HEK293T (cell line): ENCODE measurements at regions not wholly inside any gene's neighbourhood (a gene's known extent, or its start where the extent isn't known, plus 50 kb on each side); places are given as distances from the start of the nearest gene placed in this dataset.

Experiments
- CTCF ChIA-PET: fragments of 350-600 bp; formaldehyde crosslinking; extraction: SDS; loops from one replicate; lab custom pipeline; 2021; ENCODE audit warnings: antibody characterized with exemption, inconsistent platforms; lab: Yijun Ruan, JAX
- POLR2A ChIA-PET: fragments of 350-600 bp; formaldehyde crosslinking; extraction: SDS; loops from one replicate; lab custom pipeline; 2020; ENCODE audit warnings: antibody characterized with exemption, inconsistent platforms; lab: Yijun Ruan, JAX
- DNase-seq: peaks from one replicate; pipeline ENCODE4 v3.0.0; 2012; ENCODE audit warnings: mixed read lengths; ENCODE audit errors: extremely low spot score
- ARNT ChIP-seq: fragments of 450-650 bp; IDR thresholded peaks from 2 replicates; pipeline ENCODE4 v1.6.1; 2017; ENCODE audit warnings: mild to moderate bottlenecking
- BHLHE40 ChIP-seq: fragments of 450-650 bp; IDR thresholded peaks from 2 replicates; pipeline ENCODE4 v1.6.1; 2016; ENCODE audit warnings: mild to moderate bottlenecking, moderate library complexity, borderline replicate concordance
- CTBP1 ChIP-seq: fragments of 450-650 bp; IDR thresholded peaks from 2 replicates; pipeline ENCODE4 v1.6.1; 2016; ENCODE audit warnings: borderline replicate concordance
- ELF4 ChIP-seq: fragments of 450-650 bp; IDR thresholded peaks from 2 replicates; pipeline ENCODE4 v1.6.1; 2017; ENCODE audit warnings: antibody characterized with exemption
- FOXA1 ChIP-seq: fragments of 450-650 bp; IDR thresholded peaks from 2 replicates; pipeline ENCODE4 v1.6.1; 2016; ENCODE audit warnings: mild to moderate bottlenecking
- FOXK2 ChIP-seq: fragments of 450-650 bp; IDR thresholded peaks from 2 replicates; pipeline ENCODE4 v1.6.1; 2016; ENCODE audit warnings: mild to moderate bottlenecking
- FOXM1 ChIP-seq: fragments of 450-650 bp; IDR thresholded peaks from 2 replicates; pipeline ENCODE4 v1.6.1; 2017; ENCODE audit warnings: mild to moderate bottlenecking, borderline replicate concordance
- HDGF ChIP-seq: fragments of 450-650 bp; IDR thresholded peaks from 2 replicates; pipeline ENCODE4 v1.6.1; 2017; ENCODE audit warnings: antibody characterized with exemption, borderline replicate concordance
- L3MBTL2 ChIP-seq: fragments of 450-650 bp; conservative IDR thresholded peaks from 2 replicates; pipeline ENCODE4 v1.6.1; 2016; ENCODE audit warnings: mild to moderate bottlenecking
- LEF1 ChIP-seq: fragments of 450-650 bp; IDR thresholded peaks from 2 replicates; pipeline ENCODE4 v1.6.1; 2017; ENCODE audit warnings: mild to moderate bottlenecking, borderline replicate concordance
- NFRKB ChIP-seq: fragments of 450-650 bp; IDR thresholded peaks from 2 replicates; pipeline ENCODE4 v1.6.1; 2016; ENCODE audit warnings: mild to moderate bottlenecking, moderate library complexity
- SP1 ChIP-seq: fragments of 450-650 bp; IDR thresholded peaks from 2 replicates; pipeline ENCODE4 v1.6.1; 2017
- SUZ12 ChIP-seq: fragments of 450-650 bp; IDR thresholded peaks from 2 replicates; pipeline ENCODE4 v1.6.1; 2016; ENCODE audit warnings: mild to moderate bottlenecking
- TARDBP ChIP-seq: fragments of 450-650 bp; IDR thresholded peaks from 2 replicates; pipeline ENCODE4 v1.6.1; 2016
- ZNF384 ChIP-seq: fragments of 450-650 bp; IDR thresholded peaks from 2 replicates; pipeline ENCODE4 v1.6.1; 2016
- TF ChIP-seq, protein P1 (sequence below): fragments of 450-650 bp; IDR thresholded peaks from 2 replicates; pipeline ENCODE4 v1.6.1; 2016

DNA sequence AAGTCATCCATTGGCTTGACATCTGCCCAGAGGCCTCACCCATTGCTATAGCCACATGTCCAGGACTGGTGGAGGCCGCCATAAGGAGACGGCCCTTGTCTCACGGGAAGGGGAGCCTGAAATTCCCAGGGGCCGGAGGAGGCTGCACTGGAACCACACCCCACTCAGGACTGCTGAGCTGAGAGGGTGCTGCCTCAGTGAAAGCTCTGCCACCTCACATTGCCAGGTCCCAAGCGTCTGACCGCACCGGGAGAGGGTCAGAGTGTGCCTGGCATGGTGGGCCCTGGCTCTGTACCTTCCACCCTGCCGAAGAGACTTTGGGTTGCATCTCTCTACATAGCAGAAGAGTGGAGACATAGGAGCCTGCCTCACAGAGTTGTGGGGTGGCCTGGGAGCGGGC is 134.1 kb upstream of the GLI2 start:
- ChIA-PET POLR2A (no interaction called here), CTCF (no interaction called here)
- DNase-seq, result no peak
- no peak for TF ChIP-seq FOXA1
- TF ChIP-seq CTBP1, result no peak
- TF ChIP-seq, protein P1, sequence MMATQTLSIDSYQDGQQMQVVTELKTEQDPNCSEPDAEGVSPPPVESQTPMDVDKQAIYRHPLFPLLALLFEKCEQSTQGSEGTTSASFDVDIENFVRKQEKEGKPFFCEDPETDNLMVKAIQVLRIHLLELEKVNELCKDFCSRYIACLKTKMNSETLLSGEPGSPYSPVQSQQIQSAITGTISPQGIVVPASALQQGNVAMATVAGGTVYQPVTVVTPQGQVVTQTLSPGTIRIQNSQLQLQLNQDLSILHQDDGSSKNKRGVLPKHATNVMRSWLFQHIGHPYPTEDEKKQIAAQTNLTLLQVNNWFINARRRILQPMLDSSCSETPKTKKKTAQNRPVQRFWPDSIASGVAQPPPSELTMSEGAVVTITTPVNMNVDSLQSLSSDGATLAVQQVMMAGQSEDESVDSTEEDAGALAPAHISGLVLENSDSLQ, result no peak
- TF ChIP-seq ARNT, result no peak
- no peak for TF ChIP-seq SP1
- no peak for TF ChIP-seq HDGF
- TF ChIP-seq SUZ12, result no peak
- no peak for TF ChIP-seq LEF1
- no peak for TF ChIP-seq TARDBP
- TF ChIP-seq FOXK2, result no peak
- TF ChIP-seq ELF4, result no peak
- no peak for TF ChIP-seq BHLHE40
- no peak for TF ChIP-seq NFRKB
- TF ChIP-seq FOXM1, result no peak
- no peak for TF ChIP-seq ZNF384
- no peak for TF ChIP-seq L3MBTL2

DNA sequence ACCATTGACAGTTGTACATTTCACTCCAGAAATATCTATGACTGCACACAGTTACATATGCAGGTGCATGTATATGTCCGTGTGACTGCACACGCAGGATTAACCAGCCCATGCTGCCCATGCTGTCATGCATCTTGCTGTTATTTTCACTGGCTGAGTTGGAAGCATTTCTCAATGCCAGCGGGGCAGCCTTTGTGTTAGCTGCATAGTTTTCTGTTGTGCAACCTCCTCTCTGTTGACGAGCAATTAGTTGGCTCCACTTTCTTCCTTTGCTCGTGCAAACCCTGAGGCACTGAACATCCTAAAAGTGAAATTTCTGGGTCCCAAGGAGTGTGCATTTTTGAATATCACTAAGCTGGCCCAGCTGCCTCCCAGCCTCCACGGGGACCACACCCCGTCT is 133.4 kb upstream of the GLI2 start:
- no peak for TF ChIP-seq SUZ12
- TF ChIP-seq, protein P1, result no peak
- no peak for TF ChIP-seq ZNF384
- no peak for TF ChIP-seq ARNT
- TF ChIP-seq CTBP1, result no peak
- TF ChIP-seq TARDBP, result no peak
- TF ChIP-seq NFRKB, result no peak
- no peak for TF ChIP-seq L3MBTL2
- TF ChIP-seq SP1, result no peak
- TF ChIP-seq FOXM1, result no peak
- no peak for TF ChIP-seq BHLHE40
- no peak for TF ChIP-seq LEF1
- TF ChIP-seq HDGF, result no peak
- TF ChIP-seq ELF4, result no peak
- no peak for TF ChIP-seq FOXA1
- no peak for TF ChIP-seq FOXK2
- DNase-seq, result no peak
- POLR2A ChIA-PET, result no interaction called here
- CTCF ChIA-PET, result no interaction called here

GRCh38 chr2:120604767-120605166 is 130.9 kb upstream of the GLI2 start:
- DNase-seq, result no peak
- CTCF ChIA-PET, result no interaction called here
- TF ChIP-seq ZNF384 (no peak), BHLHE40 (no peak), HDGF (no peak), FOXK2 (no peak), ARNT (no peak), FOXM1 (no peak), LEF1 (no peak), CTBP1 (no peak), NFRKB (no peak)
- POLR2A ChIA-PET, result no interaction called here

DNA sequence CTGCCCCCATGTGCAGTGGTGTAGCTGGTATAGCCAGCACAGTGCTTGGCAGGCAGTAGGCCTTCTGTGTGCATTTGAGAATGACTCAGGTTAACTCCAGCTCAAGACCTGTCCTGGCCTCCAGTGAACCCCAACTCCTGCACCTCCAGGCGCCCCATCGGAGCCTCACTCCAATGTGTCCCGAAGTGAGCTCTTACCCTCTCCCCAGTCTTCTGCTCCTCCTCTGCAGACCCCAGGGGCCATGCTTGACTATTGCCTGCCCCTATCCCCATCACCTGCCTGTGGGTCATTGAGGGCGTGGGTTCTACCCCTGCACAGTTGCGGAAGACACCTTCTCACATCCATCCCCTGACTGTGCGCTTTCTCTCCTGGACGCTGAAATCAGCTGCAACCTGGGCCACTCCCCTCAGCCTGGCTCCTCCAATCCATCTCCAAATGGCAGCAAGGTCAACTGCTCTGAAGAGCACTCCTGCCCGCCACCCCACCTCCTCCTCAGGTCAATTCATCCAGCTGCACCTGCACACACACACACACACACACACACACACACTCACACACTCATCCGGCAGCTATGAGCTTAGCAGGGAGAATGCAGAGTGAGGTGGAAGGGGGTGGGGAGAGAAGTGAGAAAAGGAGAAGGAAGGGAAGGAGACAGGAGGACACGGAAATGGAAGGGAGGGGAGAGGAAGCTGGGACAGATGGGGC is 130.3 kb upstream of the GLI2 start:
- CTCF ChIA-PET, result no interaction called here
- no peak for DNase-seq
- TF ChIP-seq ZNF384 (no peak), SUZ12 (no peak), TARDBP (no peak), ARNT (no peak), LEF1 (no peak), HDGF (no peak), NFRKB (no peak), SP1 (no peak), L3MBTL2 (no peak), FOXA1 (no peak), FOXM1 (no peak), CTBP1 (no peak), FOXK2 (no peak), BHLHE40 (no peak), ELF4 (no peak)
- TF ChIP-seq, protein P1, result no peak
- POLR2A ChIA-PET, result no interaction called here

GRCh38 chr2:120606280-120606679 is 129.4 kb upstream of the GLI2 start:
- POLR2A ChIA-PET, result no interaction called here
- CTCF ChIA-PET, result no interaction called here
- DNase-seq, result no peak
- TF ChIP-seq FOXA1, result no peak
- no peak for TF ChIP-seq ZNF384
- TF ChIP-seq NFRKB, result no peak
- TF ChIP-seq HDGF, result no peak
- TF ChIP-seq FOXK2, result no peak
- no peak for TF ChIP-seq L3MBTL2
- no peak for TF ChIP-seq FOXM1
- TF ChIP-seq BHLHE40, result no peak
- no peak for TF ChIP-seq TARDBP
- TF ChIP-seq LEF1, result no peak
- no peak for TF ChIP-seq CTBP1
- TF ChIP-seq ELF4, result no peak
- TF ChIP-seq SP1, result no peak

GRCh38 chr2:120606931-120607330 is 128.7 kb upstream of the GLI2 start:
- no peak for DNase-seq
- POLR2A ChIA-PET, result no interaction called here
- CTCF ChIA-PET, result no interaction called here
- TF ChIP-seq, protein P1, result no peak
- TF ChIP-seq HDGF, result no peak
